GM12878 (cell line): ENCODE measurements at regions not wholly inside any gene's neighbourhood (a gene's known extent, or its start where the extent isn't known, plus 50 kb on each side); places are given as distances from the start of the nearest gene placed in this dataset.

Experiments
- HDGF ChIP-seq: fragments of 450-650 bp; IDR thresholded peaks from 2 replicates; pipeline ENCODE4 v1.6.1; 2016; ENCODE audit warnings: antibody characterized with exemption
- MXI1 ChIP-seq: fragments of 150-350 bp; IDR thresholded peaks from 2 replicates; pipeline ENCODE4 v1.6.1; 2011; ENCODE audit warnings: low read depth, mild to moderate bottlenecking, inconsistent platforms, low read length, improper control_type of control experiment
- RAD21 ChIP-seq: IDR thresholded peaks from 2 replicates; pipeline ENCODE4 v1.6.1; 2011; ENCODE audit warnings: mild to moderate bottlenecking, low read depth, low read length, moderate library complexity; ENCODE audit not compliant: insufficient read depth
- SIN3A ChIP-seq: IDR thresholded peaks from 2 replicates; pipeline ENCODE4 v1.6.1; 2012; ENCODE audit warnings: low read depth, low read length, improper control_type of control experiment
- SMARCA5 ChIP-seq: fragments of 450-650 bp; IDR thresholded peaks from 2 replicates; pipeline ENCODE4 v1.6.1; 2017; ENCODE audit warnings: mild to moderate bottlenecking
- SRF ChIP-seq, 2 experiments: IDR thresholded peaks; 2 replicates each; pipeline ENCODE4 v1.6.1; 2011; ENCODE audit warnings: low read depth in 2 of 2, low read length in 2 of 2, mild to moderate bottlenecking in 1 of 2, moderate library complexity in 1 of 2
- ZSCAN29 ChIP-seq: fragments of 450-650 bp; IDR thresholded peaks from 2 replicates; pipeline ENCODE4 v1.6.1; 2017; ENCODE audit warnings: mild to moderate bottlenecking, moderate library complexity
- TF ChIP-seq, protein P1 (sequence below): fragments of 450-650 bp; IDR thresholded peaks from 2 replicates; pipeline ENCODE4 v1.6.1; 2016; ENCODE audit warnings: mild to moderate bottlenecking
- TF ChIP-seq, protein P2 (sequence below), 3 experiments: IDR thresholded peaks in 2 of 3; conservative IDR thresholded peaks in 1 of 3; 2 replicates each; pipeline ENCODE4 v1.5.1; 2011; ENCODE audit warnings: low read depth in 3 of 3, low read length in 3 of 3, mild to moderate bottlenecking in 3 of 3, control low read depth in 2 of 3, moderate library complexity in 2 of 3, inconsistent platforms in 1 of 3, mixed read lengths in 1 of 3; ENCODE audit not compliant: control insufficient read depth in 2 of 3, insufficient read depth in 1 of 3; ENCODE audit errors: extremely low read depth in 1 of 3
- TF ChIP-seq, protein P3 (sequence below): IDR thresholded peaks from 2 replicates; pipeline ENCODE4 v1.6.1; 2012; ENCODE audit warnings: mild to moderate bottlenecking, low read depth, low read length

DNA sequence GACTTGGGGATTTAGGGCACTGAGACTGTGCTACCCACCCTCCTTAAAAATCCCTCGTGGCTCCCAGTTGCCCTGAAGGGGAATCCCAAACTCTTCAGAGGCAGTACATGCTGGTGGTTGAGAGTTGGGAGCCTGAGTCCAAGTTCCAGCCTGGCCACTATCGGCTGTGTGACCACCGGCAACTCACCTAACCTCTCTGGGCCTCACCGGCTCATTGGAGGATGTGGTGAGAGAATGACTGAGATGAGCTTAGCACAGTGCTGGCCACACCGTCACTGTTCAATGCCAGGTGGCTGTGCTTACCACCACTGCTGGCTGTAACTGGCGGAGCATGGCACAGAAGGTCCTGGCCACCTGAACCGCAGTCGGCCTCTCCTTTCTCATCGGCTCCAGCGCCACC is 200.2 kb downstream of the C9orf50 start:
- no peak for TF ChIP-seq SIN3A
- TF ChIP-seq ZSCAN29, result no peak
- TF ChIP-seq, protein P1, sequence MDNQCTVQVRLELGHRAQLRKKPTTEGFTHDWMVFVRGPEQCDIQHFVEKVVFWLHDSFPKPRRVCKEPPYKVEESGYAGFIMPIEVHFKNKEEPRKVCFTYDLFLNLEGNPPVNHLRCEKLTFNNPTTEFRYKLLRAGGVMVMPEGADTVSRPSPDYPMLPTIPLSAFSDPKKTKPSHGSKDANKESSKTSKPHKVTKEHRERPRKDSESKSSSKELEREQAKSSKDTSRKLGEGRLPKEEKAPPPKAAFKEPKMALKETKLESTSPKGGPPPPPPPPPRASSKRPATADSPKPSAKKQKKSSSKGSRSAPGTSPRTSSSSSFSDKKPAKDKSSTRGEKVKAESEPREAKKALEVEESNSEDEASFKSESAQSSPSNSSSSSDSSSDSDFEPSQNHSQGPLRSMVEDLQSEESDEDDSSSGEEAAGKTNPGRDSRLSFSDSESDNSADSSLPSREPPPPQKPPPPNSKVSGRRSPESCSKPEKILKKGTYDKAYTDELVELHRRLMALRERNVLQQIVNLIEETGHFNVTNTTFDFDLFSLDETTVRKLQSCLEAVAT, result no peak
- no peak for TF ChIP-seq SRF (IDR thresholded peaks at IDR 0.05; ENCODE audit: low read depth in 2 of 2, low read length in 2 of 2)
- TF ChIP-seq, protein P2, sequence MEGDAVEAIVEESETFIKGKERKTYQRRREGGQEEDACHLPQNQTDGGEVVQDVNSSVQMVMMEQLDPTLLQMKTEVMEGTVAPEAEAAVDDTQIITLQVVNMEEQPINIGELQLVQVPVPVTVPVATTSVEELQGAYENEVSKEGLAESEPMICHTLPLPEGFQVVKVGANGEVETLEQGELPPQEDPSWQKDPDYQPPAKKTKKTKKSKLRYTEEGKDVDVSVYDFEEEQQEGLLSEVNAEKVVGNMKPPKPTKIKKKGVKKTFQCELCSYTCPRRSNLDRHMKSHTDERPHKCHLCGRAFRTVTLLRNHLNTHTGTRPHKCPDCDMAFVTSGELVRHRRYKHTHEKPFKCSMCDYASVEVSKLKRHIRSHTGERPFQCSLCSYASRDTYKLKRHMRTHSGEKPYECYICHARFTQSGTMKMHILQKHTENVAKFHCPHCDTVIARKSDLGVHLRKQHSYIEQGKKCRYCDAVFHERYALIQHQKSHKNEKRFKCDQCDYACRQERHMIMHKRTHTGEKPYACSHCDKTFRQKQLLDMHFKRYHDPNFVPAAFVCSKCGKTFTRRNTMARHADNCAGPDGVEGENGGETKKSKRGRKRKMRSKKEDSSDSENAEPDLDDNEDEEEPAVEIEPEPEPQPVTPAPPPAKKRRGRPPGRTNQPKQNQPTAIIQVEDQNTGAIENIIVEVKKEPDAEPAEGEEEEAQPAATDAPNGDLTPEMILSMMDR (IDR thresholded peaks at IDR 0.05 in 2 of 3, conservative IDR thresholded peaks at IDR 0.05 in 1 of 3; ENCODE audit: control insufficient read depth in 2 of 3, extremely low read depth in 1 of 3, insufficient read depth in 1 of 3, low read depth in 3 of 3, low read length in 3 of 3), result no peak
- no peak for TF ChIP-seq SMARCA5
- TF ChIP-seq, protein P3, sequence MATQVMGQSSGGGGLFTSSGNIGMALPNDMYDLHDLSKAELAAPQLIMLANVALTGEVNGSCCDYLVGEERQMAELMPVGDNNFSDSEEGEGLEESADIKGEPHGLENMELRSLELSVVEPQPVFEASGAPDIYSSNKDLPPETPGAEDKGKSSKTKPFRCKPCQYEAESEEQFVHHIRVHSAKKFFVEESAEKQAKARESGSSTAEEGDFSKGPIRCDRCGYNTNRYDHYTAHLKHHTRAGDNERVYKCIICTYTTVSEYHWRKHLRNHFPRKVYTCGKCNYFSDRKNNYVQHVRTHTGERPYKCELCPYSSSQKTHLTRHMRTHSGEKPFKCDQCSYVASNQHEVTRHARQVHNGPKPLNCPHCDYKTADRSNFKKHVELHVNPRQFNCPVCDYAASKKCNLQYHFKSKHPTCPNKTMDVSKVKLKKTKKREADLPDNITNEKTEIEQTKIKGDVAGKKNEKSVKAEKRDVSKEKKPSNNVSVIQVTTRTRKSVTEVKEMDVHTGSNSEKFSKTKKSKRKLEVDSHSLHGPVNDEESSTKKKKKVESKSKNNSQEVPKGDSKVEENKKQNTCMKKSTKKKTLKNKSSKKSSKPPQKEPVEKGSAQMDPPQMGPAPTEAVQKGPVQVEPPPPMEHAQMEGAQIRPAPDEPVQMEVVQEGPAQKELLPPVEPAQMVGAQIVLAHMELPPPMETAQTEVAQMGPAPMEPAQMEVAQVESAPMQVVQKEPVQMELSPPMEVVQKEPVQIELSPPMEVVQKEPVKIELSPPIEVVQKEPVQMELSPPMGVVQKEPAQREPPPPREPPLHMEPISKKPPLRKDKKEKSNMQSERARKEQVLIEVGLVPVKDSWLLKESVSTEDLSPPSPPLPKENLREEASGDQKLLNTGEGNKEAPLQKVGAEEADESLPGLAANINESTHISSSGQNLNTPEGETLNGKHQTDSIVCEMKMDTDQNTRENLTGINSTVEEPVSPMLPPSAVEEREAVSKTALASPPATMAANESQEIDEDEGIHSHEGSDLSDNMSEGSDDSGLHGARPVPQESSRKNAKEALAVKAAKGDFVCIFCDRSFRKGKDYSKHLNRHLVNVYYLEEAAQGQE, result no peak
- no peak for TF ChIP-seq RAD21
- TF ChIP-seq MXI1, result no peak
- no peak for TF ChIP-seq HDGF
